NB4 (cell line): ENCODE measurements at regions not wholly inside any gene's neighbourhood (a gene's known extent, or its start where the extent isn't known, plus 50 kb on each side); places are given as distances from the start of the nearest gene placed in this dataset.

ENCODE experiments used
- TF ChIP-seq, protein P1 (sequence below): IDR thresholded peaks from one replicate; pipeline ENCODE4 v1.5.1; 2012; ENCODE audit warnings: low read depth, low read length
- TF ChIP-seq, protein P2 (sequence below): IDR thresholded peaks from 2 replicates; pipeline ENCODE4 v1.6.1; 2011; ENCODE audit warnings: low read depth, low read length

DNA sequence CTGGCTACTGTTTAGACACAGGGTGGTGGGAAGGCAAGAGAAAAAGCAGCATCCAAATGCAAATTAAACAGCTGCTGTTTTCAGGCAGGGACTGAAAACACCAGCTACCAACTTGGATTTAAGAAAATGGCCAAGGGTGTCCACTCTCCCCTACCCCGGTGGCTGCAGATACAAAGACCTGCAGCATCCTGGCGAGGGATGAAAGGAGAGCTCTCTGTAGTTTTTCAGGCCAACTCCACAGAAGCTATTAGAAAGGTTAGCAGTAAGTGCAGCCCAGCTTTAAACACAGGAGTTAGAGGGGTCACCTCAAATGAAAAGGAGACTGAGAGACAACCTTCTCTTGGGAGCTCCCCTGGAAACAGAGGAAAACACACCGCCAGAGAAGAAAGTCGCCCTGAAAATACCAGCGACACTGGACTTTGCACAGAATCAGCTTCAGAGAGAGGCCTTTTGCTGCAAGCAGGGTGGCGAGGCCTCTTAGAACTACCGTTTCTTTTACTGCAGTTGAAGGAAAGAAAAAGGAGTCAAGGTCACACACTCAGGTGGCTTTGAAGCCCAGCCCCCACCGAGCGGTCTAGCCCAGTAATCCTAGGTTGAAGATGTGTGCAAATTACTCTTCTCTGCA is 74.4 kb upstream of the TIAM1 start:
- TF ChIP-seq, protein P1, sequence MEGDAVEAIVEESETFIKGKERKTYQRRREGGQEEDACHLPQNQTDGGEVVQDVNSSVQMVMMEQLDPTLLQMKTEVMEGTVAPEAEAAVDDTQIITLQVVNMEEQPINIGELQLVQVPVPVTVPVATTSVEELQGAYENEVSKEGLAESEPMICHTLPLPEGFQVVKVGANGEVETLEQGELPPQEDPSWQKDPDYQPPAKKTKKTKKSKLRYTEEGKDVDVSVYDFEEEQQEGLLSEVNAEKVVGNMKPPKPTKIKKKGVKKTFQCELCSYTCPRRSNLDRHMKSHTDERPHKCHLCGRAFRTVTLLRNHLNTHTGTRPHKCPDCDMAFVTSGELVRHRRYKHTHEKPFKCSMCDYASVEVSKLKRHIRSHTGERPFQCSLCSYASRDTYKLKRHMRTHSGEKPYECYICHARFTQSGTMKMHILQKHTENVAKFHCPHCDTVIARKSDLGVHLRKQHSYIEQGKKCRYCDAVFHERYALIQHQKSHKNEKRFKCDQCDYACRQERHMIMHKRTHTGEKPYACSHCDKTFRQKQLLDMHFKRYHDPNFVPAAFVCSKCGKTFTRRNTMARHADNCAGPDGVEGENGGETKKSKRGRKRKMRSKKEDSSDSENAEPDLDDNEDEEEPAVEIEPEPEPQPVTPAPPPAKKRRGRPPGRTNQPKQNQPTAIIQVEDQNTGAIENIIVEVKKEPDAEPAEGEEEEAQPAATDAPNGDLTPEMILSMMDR, result no peak
- TF ChIP-seq, protein P2, sequence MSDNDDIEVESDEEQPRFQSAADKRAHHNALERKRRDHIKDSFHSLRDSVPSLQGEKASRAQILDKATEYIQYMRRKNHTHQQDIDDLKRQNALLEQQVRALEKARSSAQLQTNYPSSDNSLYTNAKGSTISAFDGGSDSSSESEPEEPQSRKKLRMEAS, result no peak
